ENCODE measurements at regions not wholly inside any gene's neighbourhood (a gene's known extent, or its start where the extent isn't known, plus 50 kb on each side); places are given as distances from the start of the nearest gene placed in this dataset.

- intact Hi-C loops (cut with DNase I; ENCODE audit: low total_unique reads) = no loop called here
- Histone ChIP-seq H3K27me3 (no peaks in the 10 kb centered on the region), H3K9me3 (no peaks in the 10 kb centered on the region), H3K27ac (no peak overlapping the region), H3K4me1 (peaks cover 0 to 5% (median 0%) of the 10 kb centered on the region in 4 donors), H3K36me3 (no peaks in the 10 kb centered on the region), H3K4me3 (no peak overlapping the region)
- no peak for TF ChIP-seq CTCF (IDR thresholded peaks at IDR 0.05)
- no peak for DNase-seq
These were observed 226.1 kb downstream of the SHOX start for GRCh38 chrX:856566-857290.

DNA sequence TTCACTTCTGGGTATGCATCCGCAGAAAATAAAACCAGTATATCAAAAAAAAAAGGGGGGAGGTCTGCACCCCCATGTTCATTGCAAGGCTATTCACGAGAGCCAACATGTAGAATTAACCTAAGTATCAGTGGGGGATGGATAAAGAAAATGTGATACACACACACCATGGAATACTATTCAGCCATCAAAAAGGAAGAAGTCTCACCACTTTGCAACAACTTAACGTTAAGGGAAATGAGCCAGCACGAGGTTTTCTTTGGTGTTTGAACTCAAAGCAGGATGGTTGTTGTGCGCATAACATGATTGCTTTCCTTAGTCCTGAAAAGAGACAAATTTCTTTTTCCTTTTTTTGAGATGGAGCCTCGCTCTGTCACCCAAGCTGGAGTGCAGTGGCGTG lies 222.7 kb downstream of the SHOX start:
- Histone ChIP-seq H3K36me3 (no peaks in the 10 kb centered on the region), H3K4me3 (no peak overlapping the region), H3K27me3 (no peaks in the 10 kb centered on the region), H3K4me1 (no peaks in the 10 kb centered on the region), H3K27ac (no peak overlapping the region), H3K9me3 (no peaks in the 10 kb centered on the region)
- no peak for DNase-seq
- intact Hi-C loops (cut with DNase I; ENCODE audit: low total_unique reads) = no loop called here
- no peak for TF ChIP-seq CTCF (IDR thresholded peaks at IDR 0.05)

DNA sequence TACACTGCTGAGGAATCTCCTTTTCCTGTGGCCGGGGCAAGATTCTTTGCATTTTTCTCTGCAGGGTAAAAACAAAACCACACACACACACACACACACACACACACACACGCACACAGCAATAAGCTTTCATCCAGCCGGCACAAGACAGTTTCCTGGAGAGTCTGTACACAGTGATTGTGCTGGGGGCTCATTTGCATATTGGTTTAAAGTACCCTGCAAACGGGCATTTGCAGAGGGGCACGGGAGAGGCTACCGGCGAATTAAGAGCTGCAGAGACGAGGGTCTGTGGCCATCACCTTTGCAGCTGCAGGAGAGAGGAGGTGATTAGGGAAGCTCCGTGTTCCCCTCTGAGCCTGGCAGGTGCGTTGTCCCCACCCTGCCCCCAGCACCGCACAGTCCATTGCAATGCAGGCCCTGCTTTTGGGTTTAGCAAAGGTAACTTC lies 219.9 kb downstream of the SHOX start:
- DNase-seq = no peak
- no peaks in the 10 kb centered on the region for H3K27me3 ChIP-seq
- no peaks in the 10 kb centered on the region for H3K36me3 ChIP-seq
- no peaks in the 10 kb centered on the region for H3K9me3 ChIP-seq
- intact Hi-C loops (cut with DNase I; ENCODE audit: low total_unique reads) = no loop called here
- no peak overlapping the region for H3K27ac ChIP-seq
- H3K4me1 ChIP-seq = no peaks in the 10 kb centered on the region
- H3K4me3 ChIP-seq = no peak overlapping the region
- no peak for TF ChIP-seq CTCF (IDR thresholded peaks at IDR 0.05)

- no peaks in the 10 kb centered on the region for H3K4me1 ChIP-seq
- H3K4me3 ChIP-seq = no peak overlapping the region
- no peaks in the 10 kb centered on the region for H3K27me3 ChIP-seq
- TF ChIP-seq CTCF (IDR thresholded peaks at IDR 0.05) = no peak
- intact Hi-C loops (cut with DNase I; ENCODE audit: low total_unique reads) = no loop called here
- H3K36me3 ChIP-seq = no peaks in the 10 kb centered on the region
- H3K27ac ChIP-seq = no peak overlapping the region
- DNase-seq = no peak
- no peaks in the 10 kb centered on the region for H3K9me3 ChIP-seq
These were observed 217.8 kb downstream of the SHOX start for GRCh38 chrX:848386-848785.

- intact Hi-C loops (cut with DNase I; ENCODE audit: low total_unique reads) = no loop called here
These were observed 212.7 kb downstream of the SHOX start for GRCh38 chrX:843306-843705.

More at GRCh38 chrX:843306-843705, 212.7 kb downstream of the SHOX start:
- no peak overlapping the region for H3K27ac ChIP-seq
- DNase-seq = no peak
- no peaks in the 10 kb centered on the region for H3K9me3 ChIP-seq
- H3K4me3 ChIP-seq = no peak overlapping the region
- H3K36me3 ChIP-seq = no peaks in the 10 kb centered on the region
- TF ChIP-seq CTCF (IDR thresholded peaks at IDR 0.05) = no peak
- peaks cover 0 to 4% (median 2%) of the 10 kb centered on the region in 4 donors for H3K4me1 ChIP-seq
- H3K27me3 ChIP-seq = no peaks in the 10 kb centered on the region
